RWPE2 (cell line): ENCODE measurements at regions not wholly inside any gene's neighbourhood (a gene's known extent, or its start where the extent isn't known, plus 50 kb on each side); places are given as distances from the start of the nearest gene placed in this dataset.

Experiments
- ATAC-seq: fragments of 200-7000 bp; cut with Tn5 transposase; 3 replicates; pipeline ENCODE4 v1.9.1; 2021; ENCODE audit warnings: low read depth
- DNase-seq: peaks from one replicate; pipeline ENCODE4 v3.0.0-alpha.2; 2020; ENCODE audit warnings: low spot score
- H3K27ac ChIP-seq: fragments of 450-650 bp; 2 replicates; pipeline ENCODE4 v1.5.1; 2017; ENCODE audit warnings: mild to moderate bottlenecking; ENCODE audit not compliant: poor library complexity, severe bottlenecking
- H3K27me3 ChIP-seq: fragments of 250-450 bp; sonication (Bioruptor Pico); 2 replicates; pipeline ENCODE4 v1.5.1; 2021; ENCODE audit warnings: mild to moderate bottlenecking, moderate library complexity; ENCODE audit not compliant: insufficient read depth, poor library complexity, severe bottlenecking
- H3K36me3 ChIP-seq: fragments of 250-450 bp; sonication (Bioruptor Pico); 2 replicates; pipeline ENCODE4 v1.5.1; 2020; ENCODE audit warnings: low read depth, mild to moderate bottlenecking, moderate library complexity
- H3K4me1 ChIP-seq: fragments of 250-450 bp; sonication (Bioruptor Pico); 2 replicates; pipeline ENCODE4 v1.5.1; 2021; ENCODE audit warnings: mild to moderate bottlenecking, moderate library complexity; ENCODE audit not compliant: insufficient read depth, poor library complexity, severe bottlenecking
- H3K4me3 ChIP-seq: fragments of 250-450 bp; sonication (Bioruptor Pico); 2 replicates; pipeline ENCODE4 v1.5.1; 2021; ENCODE audit warnings: mild to moderate bottlenecking, moderate library complexity; ENCODE audit not compliant: severe bottlenecking
- H3K9me3 ChIP-seq: fragments of 250-450 bp; sonication (Bioruptor Pico); 2 replicates; pipeline ENCODE4 v1.5.1; 2021; ENCODE audit warnings: mild to moderate bottlenecking, moderate library complexity; ENCODE audit not compliant: severe bottlenecking
- TF ChIP-seq, protein P1 (sequence below): fragments of 450-650 bp; IDR thresholded peaks from one replicate; pipeline ENCODE4 v1.5.1; 2017; ENCODE audit warnings: mild to moderate bottlenecking, moderate library complexity; ENCODE audit not compliant: poor library complexity, severe bottlenecking

DNA sequence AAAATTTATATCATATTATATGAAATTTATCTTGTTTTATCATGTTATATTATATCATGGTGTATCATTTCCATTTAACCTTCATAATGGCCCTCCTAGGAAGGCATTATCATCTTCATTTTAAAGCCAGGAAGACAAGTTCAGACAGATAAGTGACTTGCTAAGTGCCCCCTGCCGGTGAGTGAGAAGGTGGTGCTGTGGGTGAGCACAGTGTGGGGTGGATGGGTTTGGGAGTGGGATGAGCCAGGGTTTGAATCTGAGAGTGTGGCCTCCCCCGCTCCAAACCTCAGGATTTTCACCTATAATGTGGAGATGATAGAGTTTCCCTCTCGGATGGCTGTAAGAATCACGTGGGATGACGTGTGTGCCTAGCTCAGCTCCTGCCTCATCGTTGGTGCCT, 108.7 kb upstream of the IGSF21 start:
- H3K4me1 ChIP-seq: no peaks in the 10 kb centered on the region
- H3K9me3 ChIP-seq: no peaks in the 10 kb centered on the region
- no peak overlapping the region for H3K4me3 ChIP-seq
- H3K36me3 ChIP-seq: no peaks in the 10 kb centered on the region
- DNase-seq (no peak), ATAC-seq (no peak)
- TF ChIP-seq, protein P1, sequence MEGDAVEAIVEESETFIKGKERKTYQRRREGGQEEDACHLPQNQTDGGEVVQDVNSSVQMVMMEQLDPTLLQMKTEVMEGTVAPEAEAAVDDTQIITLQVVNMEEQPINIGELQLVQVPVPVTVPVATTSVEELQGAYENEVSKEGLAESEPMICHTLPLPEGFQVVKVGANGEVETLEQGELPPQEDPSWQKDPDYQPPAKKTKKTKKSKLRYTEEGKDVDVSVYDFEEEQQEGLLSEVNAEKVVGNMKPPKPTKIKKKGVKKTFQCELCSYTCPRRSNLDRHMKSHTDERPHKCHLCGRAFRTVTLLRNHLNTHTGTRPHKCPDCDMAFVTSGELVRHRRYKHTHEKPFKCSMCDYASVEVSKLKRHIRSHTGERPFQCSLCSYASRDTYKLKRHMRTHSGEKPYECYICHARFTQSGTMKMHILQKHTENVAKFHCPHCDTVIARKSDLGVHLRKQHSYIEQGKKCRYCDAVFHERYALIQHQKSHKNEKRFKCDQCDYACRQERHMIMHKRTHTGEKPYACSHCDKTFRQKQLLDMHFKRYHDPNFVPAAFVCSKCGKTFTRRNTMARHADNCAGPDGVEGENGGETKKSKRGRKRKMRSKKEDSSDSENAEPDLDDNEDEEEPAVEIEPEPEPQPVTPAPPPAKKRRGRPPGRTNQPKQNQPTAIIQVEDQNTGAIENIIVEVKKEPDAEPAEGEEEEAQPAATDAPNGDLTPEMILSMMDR: peak; percentile 22
- no peak overlapping the region for H3K27ac ChIP-seq
- H3K27me3 ChIP-seq: peaks cover 20% of the 10 kb centered on the region

DNA sequence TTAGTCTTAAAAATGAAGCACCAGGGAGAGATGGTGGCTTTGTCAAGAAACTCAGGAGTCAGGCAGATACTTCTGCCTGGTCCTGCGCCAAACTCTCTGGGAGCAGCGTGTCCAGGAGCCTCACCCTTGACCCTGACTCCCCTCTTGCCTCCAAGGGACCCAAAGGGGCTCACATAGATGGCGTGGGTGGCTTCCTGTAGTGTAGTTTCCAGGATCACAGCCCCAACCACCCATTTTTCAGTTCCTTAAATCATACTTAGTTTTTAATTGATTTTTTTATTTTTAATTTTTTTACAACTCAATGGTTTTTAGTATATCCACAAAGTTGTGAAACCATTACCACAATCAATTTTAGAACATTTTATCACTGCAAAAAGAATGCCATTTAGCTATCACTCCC, 107.7 kb upstream of the IGSF21 start:
- TF ChIP-seq, protein P1: no peak
- no peak for DNase-seq
- no peaks in the 10 kb centered on the region for H3K36me3 ChIP-seq
- H3K27ac ChIP-seq: no peak overlapping the region
- peaks cover 14% of the 10 kb centered on the region for H3K27me3 ChIP-seq
- no peak for ATAC-seq
- no peak overlapping the region for H3K4me3 ChIP-seq
- no peaks in the 10 kb centered on the region for H3K4me1 ChIP-seq
- H3K9me3 ChIP-seq: no peaks in the 10 kb centered on the region

DNA sequence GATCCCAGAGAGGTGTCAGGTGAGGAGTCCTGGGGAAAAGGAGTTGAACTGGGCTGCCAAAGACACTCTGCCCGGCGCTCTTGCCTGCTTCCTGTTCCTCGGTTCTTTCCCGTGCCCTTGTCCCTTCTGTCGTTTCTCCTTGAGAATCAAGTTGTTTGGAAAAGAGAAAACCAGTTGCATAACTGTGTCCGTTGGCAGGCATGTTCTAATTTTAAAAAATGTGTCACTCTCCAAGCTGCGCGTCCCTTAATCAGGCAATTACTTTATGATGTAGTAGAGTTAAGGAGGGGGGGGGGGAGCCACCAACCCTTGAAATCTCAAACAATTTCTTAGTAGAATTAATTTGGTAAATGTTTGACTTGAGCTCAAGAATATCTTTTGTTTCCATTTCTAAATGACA, 105.9 kb upstream of the IGSF21 start:
- Histone ChIP-seq H3K27ac (no peak overlapping the region), H3K36me3 (no peaks in the 10 kb centered on the region), H3K9me3 (no peaks in the 10 kb centered on the region), H3K4me1 (no peaks in the 10 kb centered on the region), H3K27me3 (no peaks in the 10 kb centered on the region), H3K4me3 (no peak overlapping the region)
- ATAC-seq (no peak), DNase-seq (no peak)
- TF ChIP-seq, protein P1: no peak

DNA sequence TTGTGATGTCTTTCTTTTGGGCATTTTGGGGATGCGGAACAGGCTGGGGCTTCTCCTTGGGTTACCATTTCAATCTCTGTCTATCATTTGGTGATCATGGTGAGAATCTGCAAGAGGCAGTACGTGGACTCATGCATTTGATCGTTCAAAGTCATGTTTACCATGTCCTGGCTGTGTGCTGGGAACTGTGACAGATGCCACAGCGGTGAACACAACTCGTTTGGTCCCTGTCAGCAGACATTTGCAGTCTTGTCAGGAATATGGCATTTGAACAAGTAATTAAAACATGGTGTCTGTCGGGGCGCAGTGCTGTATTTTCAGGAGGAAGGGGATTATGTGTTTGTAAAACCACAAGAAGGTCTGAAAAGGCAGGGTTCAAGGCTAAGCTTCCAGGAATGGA, 103.3 kb upstream of the IGSF21 start:
- no peaks in the 10 kb centered on the region for H3K4me1 ChIP-seq
- no peak overlapping the region for H3K27ac ChIP-seq
- no peaks in the 10 kb centered on the region for H3K27me3 ChIP-seq
- no peaks in the 10 kb centered on the region for H3K9me3 ChIP-seq
- DNase-seq: no peak
- H3K36me3 ChIP-seq: no peaks in the 10 kb centered on the region
- ATAC-seq: no peak
- TF ChIP-seq, protein P1: no peak
- H3K4me3 ChIP-seq: no peak overlapping the region

DNA sequence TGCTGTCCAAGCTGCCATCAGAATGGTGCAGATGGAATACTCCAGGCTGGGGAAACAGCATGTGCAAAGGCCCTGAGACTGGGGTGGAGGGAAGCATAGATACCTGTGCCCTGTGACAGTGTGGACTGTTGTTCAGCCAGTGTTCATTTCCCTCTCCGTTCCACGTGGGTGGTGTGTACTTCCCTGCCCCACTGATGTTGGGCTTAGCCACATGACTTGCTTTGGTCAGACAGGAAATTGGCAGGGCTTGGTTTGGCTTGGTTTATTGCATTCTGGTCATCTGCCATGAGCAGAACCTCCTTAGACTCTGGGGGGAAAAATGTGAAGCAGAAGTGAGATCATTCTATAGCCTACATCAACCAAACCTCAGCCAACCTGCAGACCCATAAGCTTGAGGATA, 102.4 kb upstream of the IGSF21 start:
- DNase-seq (no peak), ATAC-seq (no peak)
- H3K4me1 ChIP-seq: no peaks in the 10 kb centered on the region
- H3K4me3 ChIP-seq: no peak overlapping the region
- TF ChIP-seq, protein P1: no peak
- H3K27me3 ChIP-seq: no peaks in the 10 kb centered on the region
- no peaks in the 10 kb centered on the region for H3K36me3 ChIP-seq
- H3K27ac ChIP-seq: no peak overlapping the region
- no peaks in the 10 kb centered on the region for H3K9me3 ChIP-seq
